ENCODE measurements at regions not wholly inside any gene's neighbourhood (a gene's known extent, or its start where the extent isn't known, plus 50 kb on each side); places are given as distances from the start of the nearest gene placed in this dataset.
A peak's percentile ranks its signal among the peaks of the same experiment; 100 is the strongest.
"Not testable (repeated sequence)": the region's sequence is repeated elsewhere in the genome, so short reads cannot be mapped to it uniquely, and the experiment has no call there.

GRCh38 chr2:91598519-91598918 lies 2907.0 kb downstream of the RPIA start:
- H3K4me3 ChIP-seq (ENCODE audit: low read length) = not testable (repeated sequence)

GRCh38 chr2:91599000-91599399 lies 2907.5 kb downstream of the RPIA start:
- H3K4me3 ChIP-seq (ENCODE audit: low read length) = not testable (repeated sequence)

- H3K4me3 ChIP-seq (ENCODE audit: low read length) = not testable (repeated sequence)
These were observed 2911.4 kb downstream of the RPIA start for GRCh38 chr2:91602860-91603259.

GRCh38 chr2:91603996-91604395 lies 2912.5 kb downstream of the RPIA start:
- not testable (repeated sequence) for H3K4me3 ChIP-seq (ENCODE audit: low read length)

GRCh38 chr2:91604629-91605028 lies 2913.2 kb downstream of the RPIA start:
- not testable (repeated sequence) for H3K4me3 ChIP-seq (ENCODE audit: low read length)

GRCh38 chr2:91623739-91624138 lies 2932.3 kb downstream of the RPIA start:
- H3K4me3 ChIP-seq (ENCODE audit: low read length) = not testable (repeated sequence)

GRCh38 chr2:91628471-91628870 lies 2937.0 kb downstream of the RPIA start:
- not testable (repeated sequence) for H3K4me3 ChIP-seq (ENCODE audit: low read length)

- not testable (repeated sequence) for H3K4me3 ChIP-seq (ENCODE audit: low read length)
These were observed 2965.7 kb downstream of the RPIA start for GRCh38 chr2:91657193-91657592.

- not testable (repeated sequence) for H3K4me3 ChIP-seq (ENCODE audit: low read length)
These were observed 2966.9 kb downstream of the RPIA start for GRCh38 chr2:91658336-91658735.

GRCh38 chr2:91659189-91659916 lies 2967.9 kb downstream of the RPIA start:
- not testable (repeated sequence) for H3K4me3 ChIP-seq (ENCODE audit: low read length)

GRCh38 chr2:91659917-91660275 lies 2968.4 kb downstream of the RPIA start:
- H3K4me3 ChIP-seq (ENCODE audit: low read length) = peak overlapping the region; percentile 50; the same call in 1 of the 2 replicates

- not testable (repeated sequence) for H3K4me3 ChIP-seq (ENCODE audit: low read length)
These were observed 2975.9 kb downstream of the RPIA start for GRCh38 chr2:91667341-91667740.

GRCh38 chr2:91685541-91685940 lies 2994.1 kb downstream of the RPIA start:
- not testable (repeated sequence) for H3K4me3 ChIP-seq (ENCODE audit: low read length)

GRCh38 chr2:91686046-91686445 lies 2994.6 kb downstream of the RPIA start:
- not testable (repeated sequence) for H3K4me3 ChIP-seq (ENCODE audit: low read length)
